CD8-positive, alpha-beta memory T cell (primary cell): ENCODE measurements at regions not wholly inside any gene's neighbourhood (a gene's known extent, or its start where the extent isn't known, plus 50 kb on each side); places are given as distances from the start of the nearest gene placed in this dataset.

ENCODE experiments used
- CTCF ChIA-PET: fragments of 350-600 bp; sonication (Branson Sonifier 250); formaldehyde crosslinking; loops from one replicate; lab custom pipeline; 2021; ENCODE audit warnings: antibody characterized with exemption; lab: Charles Lee
- POLR2A ChIA-PET: fragments of 350-600 bp; sonication (Branson Sonifier 250); formaldehyde crosslinking; loops from one replicate; lab custom pipeline; 2021; ENCODE audit warnings: antibody characterized with exemption; lab: Charles Lee
- DNase-seq, 5 donors: peaks; one replicate each; pipeline versions ENCODE4 v3.0.0 to v3.0.0-alpha.2; 2020 to 2022; ENCODE audit warnings: mixed read lengths in 1 of 5
- H3K27ac ChIP-seq: one replicate; pipeline ENCODE4 v1.7.0; 2013; ENCODE audit warnings: low read depth, mild to moderate bottlenecking, low read length, moderate library complexity
- H3K27me3 ChIP-seq: 2 replicates; pipeline ENCODE4 v1.7.0; 2013; ENCODE audit warnings: low read length, mild to moderate bottlenecking; ENCODE audit not compliant: insufficient read depth, poor library complexity, severe bottlenecking
- H3K36me3 ChIP-seq: 2 replicates; pipeline ENCODE4 v1.7.0; 2013; ENCODE audit warnings: mild to moderate bottlenecking, low read length, moderate library complexity; ENCODE audit not compliant: insufficient read depth
- H3K4me1 ChIP-seq: 2 replicates; pipeline ENCODE4 v1.7.0; 2013; ENCODE audit warnings: mild to moderate bottlenecking, low read length, moderate library complexity; ENCODE audit not compliant: insufficient read depth
- H3K4me3 ChIP-seq: 2 replicates; pipeline ENCODE4 v1.7.0; 2013; ENCODE audit warnings: mild to moderate bottlenecking, low read length
- H3K9me3 ChIP-seq: 2 replicates; pipeline ENCODE4 v1.7.0; 2013; ENCODE audit warnings: mild to moderate bottlenecking, low read length
- H3K27ac Mint-ChIP-seq, 8 donors: one replicate each; pipeline ENCODE4 v1.8.0; 2020 to 2021; ENCODE audit warnings: mixed read lengths in 8 of 8, mild to moderate bottlenecking in 6 of 8, inconsistent platforms in 3 of 8, moderate library complexity in 3 of 8
- H3K27me3 Mint-ChIP-seq, 2 donors: one replicate each; pipeline ENCODE4 v1.8.0; 2020 to 2021; ENCODE audit warnings: mixed read lengths in 2 of 2, mild to moderate bottlenecking in 1 of 2, moderate library complexity in 1 of 2
- H3K36me3 Mint-ChIP-seq, 3 donors: one replicate each; pipeline ENCODE4 v1.8.0; 2020 to 2021; ENCODE audit warnings: mixed read lengths in 3 of 3, inconsistent platforms in 1 of 3, mild to moderate bottlenecking in 1 of 3
- H3K4me1 Mint-ChIP-seq, 3 donors: one replicate each; pipeline ENCODE4 v1.8.0; 2020 to 2021; ENCODE audit warnings: mixed read lengths in 3 of 3, inconsistent platforms in 1 of 3, mild to moderate bottlenecking in 1 of 3
- H3K4me3 Mint-ChIP-seq, 7 donors: one replicate each; pipeline ENCODE4 v1.8.0; 2020 to 2021; ENCODE audit warnings: mixed read lengths in 7 of 7, mild to moderate bottlenecking in 6 of 7, moderate library complexity in 4 of 7, inconsistent platforms in 2 of 7
- H3K9me3 Mint-ChIP-seq, 5 donors: one replicate each; pipeline ENCODE4 v1.8.0; 2020 to 2022; ENCODE audit warnings: mixed read lengths in 5 of 5, mild to moderate bottlenecking in 3 of 5, moderate library complexity in 2 of 5, inconsistent platforms in 1 of 5

- no peaks in the 10 kb centered on the region for H3K27me3 Mint-ChIP-seq
- H3K4me1 ChIP-seq: no peaks in the 10 kb centered on the region
- H3K4me1 Mint-ChIP-seq: no peaks in the 10 kb centered on the region
- no peak overlapping the region for H3K4me3 Mint-ChIP-seq
- H3K27ac Mint-ChIP-seq: no peak overlapping the region
- DNase-seq: no peak
- no peak overlapping the region for H3K27ac ChIP-seq
- no peak overlapping the region for H3K4me3 ChIP-seq
- H3K36me3 Mint-ChIP-seq: no peaks in the 10 kb centered on the region
- no peaks in the 10 kb centered on the region for H3K36me3 ChIP-seq
- H3K27me3 ChIP-seq: no peaks in the 10 kb centered on the region
- ChIA-PET POLR2A (no interaction called here), CTCF (no interaction called here)
- H3K9me3 Mint-ChIP-seq: peaks cover 2 to 19% (median 7%) of the 10 kb centered on the region in 5 donors
- H3K9me3 ChIP-seq: no peaks in the 10 kb centered on the region
Measured at GRCh38 chr12:77777274-77777673, 53.4 kb upstream of the NAV3 start.

- H3K4me3 Mint-ChIP-seq: no peak overlapping the region
- H3K27ac ChIP-seq: no peak overlapping the region
- H3K4me1 Mint-ChIP-seq: no peaks in the 10 kb centered on the region
- H3K36me3 ChIP-seq: no peaks in the 10 kb centered on the region
- H3K27me3 Mint-ChIP-seq: no peaks in the 10 kb centered on the region
- no peaks in the 10 kb centered on the region for H3K9me3 ChIP-seq
- H3K27me3 ChIP-seq: no peaks in the 10 kb centered on the region
- no peaks in the 10 kb centered on the region for H3K36me3 Mint-ChIP-seq
- no peak overlapping the region for H3K4me3 ChIP-seq
- DNase-seq: no peak
- H3K27ac Mint-ChIP-seq: no peak overlapping the region
- CTCF ChIA-PET: no interaction called here
- POLR2A ChIA-PET: no interaction called here
- H3K9me3 Mint-ChIP-seq: peaks cover 0 to 18% (median 4%) of the 10 kb centered on the region in 5 donors
- H3K4me1 ChIP-seq: no peaks in the 10 kb centered on the region
Measured at GRCh38 chr12:77774761-77775160, 55.9 kb upstream of the NAV3 start.

- no peak overlapping the region for H3K27ac Mint-ChIP-seq
- H3K27me3 ChIP-seq: no peaks in the 10 kb centered on the region
- no peaks in the 10 kb centered on the region for H3K9me3 ChIP-seq
- no peaks in the 10 kb centered on the region for H3K36me3 Mint-ChIP-seq
- H3K27ac ChIP-seq: no peak overlapping the region
- no peak overlapping the region for H3K4me3 Mint-ChIP-seq
- no peak overlapping the region for H3K4me3 ChIP-seq
- H3K27me3 Mint-ChIP-seq: no peaks in the 10 kb centered on the region
- CTCF ChIA-PET: no interaction called here
- no peak for DNase-seq
- H3K4me1 Mint-ChIP-seq: no peaks in the 10 kb centered on the region
- POLR2A ChIA-PET: no interaction called here
- H3K36me3 ChIP-seq: no peaks in the 10 kb centered on the region
- no peaks in the 10 kb centered on the region for H3K4me1 ChIP-seq
- H3K9me3 Mint-ChIP-seq: peaks cover 0 to 21% (median 6%) of the 10 kb centered on the region in 5 donors
Measured at GRCh38 chr12:77772676-77773298, 57.9 kb upstream of the NAV3 start.

- POLR2A ChIA-PET: no interaction called here
Measured at GRCh38 chr12:77768558-77768957, 62.1 kb upstream of the NAV3 start.

GRCh38 chr12:77767756-77768343 is 62.8 kb upstream of the NAV3 start:
- Histone ChIP-seq H3K36me3 (no peaks in the 10 kb centered on the region), H3K27me3 (no peaks in the 10 kb centered on the region), H3K4me1 (no peaks in the 10 kb centered on the region), H3K27ac (no peak overlapping the region), H3K9me3 (no peaks in the 10 kb centered on the region), H3K4me3 (no peak overlapping the region)
- no peaks in the 10 kb centered on the region for H3K4me1 Mint-ChIP-seq
- no peaks in the 10 kb centered on the region for H3K36me3 Mint-ChIP-seq
- no peak overlapping the region for H3K27ac Mint-ChIP-seq
- H3K9me3 Mint-ChIP-seq: peaks cover 0 to 13% (median 12%) of the 10 kb centered on the region in 5 donors
- no peak for DNase-seq
- CTCF ChIA-PET: no interaction called here
- POLR2A ChIA-PET: no interaction called here
- H3K27me3 Mint-ChIP-seq: no peaks in the 10 kb centered on the region
- no peak overlapping the region for H3K4me3 Mint-ChIP-seq

More at GRCh38 chr12:77768558-77768957, 62.1 kb upstream of the NAV3 start:
- H3K27me3 ChIP-seq: no peaks in the 10 kb centered on the region
- no peaks in the 10 kb centered on the region for H3K36me3 ChIP-seq
- H3K4me3 ChIP-seq: no peak overlapping the region
- CTCF ChIA-PET: no interaction called here
- H3K9me3 ChIP-seq: no peaks in the 10 kb centered on the region
- no peak overlapping the region for H3K27ac ChIP-seq
- no peaks in the 10 kb centered on the region for H3K36me3 Mint-ChIP-seq
- DNase-seq: no peak
- peaks cover 0 to 13% (median 12%) of the 10 kb centered on the region in 5 donors for H3K9me3 Mint-ChIP-seq
- no peaks in the 10 kb centered on the region for H3K27me3 Mint-ChIP-seq
- no peak overlapping the region for H3K4me3 Mint-ChIP-seq
- H3K4me1 ChIP-seq: no peaks in the 10 kb centered on the region
- H3K4me1 Mint-ChIP-seq: no peaks in the 10 kb centered on the region
- no peak overlapping the region for H3K27ac Mint-ChIP-seq

- DNase-seq: no peak
- ChIA-PET CTCF (no interaction called here), POLR2A (no interaction called here)
- H3K4me1 Mint-ChIP-seq: no peaks in the 10 kb centered on the region
- Histone ChIP-seq H3K4me1 (no peaks in the 10 kb centered on the region), H3K27me3 (no peaks in the 10 kb centered on the region), H3K9me3 (no peaks in the 10 kb centered on the region), H3K4me3 (no peak overlapping the region), H3K36me3 (no peaks in the 10 kb centered on the region), H3K27ac (no peak overlapping the region)
- no peak overlapping the region for H3K4me3 Mint-ChIP-seq
- H3K9me3 Mint-ChIP-seq: peaks cover 0 to 13% (median 8%) of the 10 kb centered on the region in 5 donors
- H3K27ac Mint-ChIP-seq: no peak overlapping the region
- H3K27me3 Mint-ChIP-seq: no peaks in the 10 kb centered on the region
- no peaks in the 10 kb centered on the region for H3K36me3 Mint-ChIP-seq
Measured at GRCh38 chr12:77767335-77767734, 63.4 kb upstream of the NAV3 start.

- H3K9me3 Mint-ChIP-seq: peaks cover 3 to 13% (median 12%) of the 10 kb centered on the region in 5 donors
- DNase-seq: no peak
- no peaks in the 10 kb centered on the region for H3K36me3 Mint-ChIP-seq
- Histone ChIP-seq H3K36me3 (no peaks in the 10 kb centered on the region), H3K27me3 (no peaks in the 10 kb centered on the region), H3K4me3 (no peak overlapping the region), H3K27ac (no peak overlapping the region), H3K4me1 (no peaks in the 10 kb centered on the region), H3K9me3 (no peaks in the 10 kb centered on the region)
- no peaks in the 10 kb centered on the region for H3K4me1 Mint-ChIP-seq
- H3K27ac Mint-ChIP-seq: no peak overlapping the region
- ChIA-PET POLR2A (no interaction called here), CTCF (no interaction called here)
- no peaks in the 10 kb centered on the region for H3K27me3 Mint-ChIP-seq
- H3K4me3 Mint-ChIP-seq: no peak overlapping the region
Measured at GRCh38 chr12:77766224-77766623, 64.5 kb upstream of the NAV3 start.

GRCh38 chr12:77761286-77761685 is 69.4 kb upstream of the NAV3 start:
- Mint-ChIP-seq H3K4me1 (no peaks in the 10 kb centered on the region), H3K4me3 (no peak overlapping the region), H3K36me3 (no peaks in the 10 kb centered on the region), H3K27ac (no peak overlapping the region), H3K9me3 (peaks cover 3 to 25% (median 7%) of the 10 kb centered on the region in 5 donors), H3K27me3 (no peaks in the 10 kb centered on the region)
- CTCF ChIA-PET: no interaction called here
- Histone ChIP-seq H3K27me3 (no peaks in the 10 kb centered on the region), H3K27ac (no peak overlapping the region), H3K4me3 (no peak overlapping the region), H3K9me3 (no peaks in the 10 kb centered on the region), H3K4me1 (no peaks in the 10 kb centered on the region), H3K36me3 (no peaks in the 10 kb centered on the region)
- POLR2A ChIA-PET: no interaction called here
- no peak for DNase-seq
